Prostate gland (tissue), 2 donors: ENCODE measurements at regions not wholly inside any gene's neighbourhood (a gene's known extent, or its start where the extent isn't known, plus 50 kb on each side); places are given as distances from the start of the nearest gene placed in this dataset.

Experiments used
- POLR2A ChIP-seq: fragments of 450-650 bp; IDR thresholded peaks from one replicate; pipeline ENCODE4 v1.6.1; 2016; ENCODE audit warnings: antibody characterized with exemption, mild to moderate bottlenecking
- POLR2AphosphoS5 ChIP-seq: sonication (generic); formaldehyde crosslinking; IDR thresholded peaks from one replicate; pipeline ENCODE4 v1.6.1; 2017; ENCODE audit warnings: antibody characterized with exemption
- TF ChIP-seq, protein P1 (sequence below), 4 experiments: fragments of 200-600 bp in 2 of 4; fragments of 450-650 bp in 2 of 4; sonication (generic) in 2 of 4; IDR thresholded peaks; 1 replicate in 3 of 4; 2 replicates in 1 of 4; pipeline ENCODE4 v1.5.1; 2016 to 2019; ENCODE audit warnings: antibody characterized with exemption in 4 of 4, mild to moderate bottlenecking in 2 of 4, moderate library complexity in 2 of 4

GRCh38 chr3:101169516-101169915, 150.9 kb downstream of the IMPG2 start:
- TF ChIP-seq, protein P1, sequence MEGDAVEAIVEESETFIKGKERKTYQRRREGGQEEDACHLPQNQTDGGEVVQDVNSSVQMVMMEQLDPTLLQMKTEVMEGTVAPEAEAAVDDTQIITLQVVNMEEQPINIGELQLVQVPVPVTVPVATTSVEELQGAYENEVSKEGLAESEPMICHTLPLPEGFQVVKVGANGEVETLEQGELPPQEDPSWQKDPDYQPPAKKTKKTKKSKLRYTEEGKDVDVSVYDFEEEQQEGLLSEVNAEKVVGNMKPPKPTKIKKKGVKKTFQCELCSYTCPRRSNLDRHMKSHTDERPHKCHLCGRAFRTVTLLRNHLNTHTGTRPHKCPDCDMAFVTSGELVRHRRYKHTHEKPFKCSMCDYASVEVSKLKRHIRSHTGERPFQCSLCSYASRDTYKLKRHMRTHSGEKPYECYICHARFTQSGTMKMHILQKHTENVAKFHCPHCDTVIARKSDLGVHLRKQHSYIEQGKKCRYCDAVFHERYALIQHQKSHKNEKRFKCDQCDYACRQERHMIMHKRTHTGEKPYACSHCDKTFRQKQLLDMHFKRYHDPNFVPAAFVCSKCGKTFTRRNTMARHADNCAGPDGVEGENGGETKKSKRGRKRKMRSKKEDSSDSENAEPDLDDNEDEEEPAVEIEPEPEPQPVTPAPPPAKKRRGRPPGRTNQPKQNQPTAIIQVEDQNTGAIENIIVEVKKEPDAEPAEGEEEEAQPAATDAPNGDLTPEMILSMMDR (IDR thresholded peaks at IDR 0.05), result no peak
- TF ChIP-seq POLR2A (no peak), POLR2AphosphoS5 (no peak)
